Lower leg skin (tissue), 4 donors: ENCODE measurements at regions not wholly inside any gene's neighbourhood (a gene's known extent, or its start where the extent isn't known, plus 50 kb on each side); places are given as distances from the start of the nearest gene placed in this dataset.

Experiments used
- DNase-seq, 2 donors: peaks; one replicate each; pipeline ENCODE4 v3.0.0-alpha.2; 2019; ENCODE audit warnings: low spot score in 2 of 2
- H3K4me3 ChIP-seq: fragments of 200-600 bp; sonication (generic); 2 replicates; pipeline ENCODE4 v1.5.1; 2017; ENCODE audit warnings: mild to moderate bottlenecking, low read depth; ENCODE audit not compliant: poor library complexity, severe bottlenecking
- POLR2A ChIP-seq, 2 donors: fragments of 450-650 bp; IDR thresholded peaks; one replicate each; pipeline ENCODE4 v1.6.1; 2016 to 2017; ENCODE audit warnings: antibody characterized with exemption in 2 of 2, mild to moderate bottlenecking in 1 of 2, moderate library complexity in 1 of 2
- WGBS, 2 donors: methylation state at CpG; one replicate each; pipeline ENCODE4 v1.1.5; 2018; 5-methylcytosine and 5-hydroxymethylcytosine counted together
- intact Hi-C: fragments of 100-400 bp; cut with DNase I; formaldehyde crosslinking; loops from one replicate; pipeline ENCODE4 v1.15.0; 2023; ENCODE audit warnings: low total_unique reads
- TF ChIP-seq, protein P1 (sequence below), 3 donors: fragments of 450-650 bp; IDR thresholded peaks; one replicate each; pipeline ENCODE4 v1.5.1; 2016; ENCODE audit warnings: antibody characterized with exemption in 3 of 3, mild to moderate bottlenecking in 3 of 3, moderate library complexity in 2 of 3

DNA sequence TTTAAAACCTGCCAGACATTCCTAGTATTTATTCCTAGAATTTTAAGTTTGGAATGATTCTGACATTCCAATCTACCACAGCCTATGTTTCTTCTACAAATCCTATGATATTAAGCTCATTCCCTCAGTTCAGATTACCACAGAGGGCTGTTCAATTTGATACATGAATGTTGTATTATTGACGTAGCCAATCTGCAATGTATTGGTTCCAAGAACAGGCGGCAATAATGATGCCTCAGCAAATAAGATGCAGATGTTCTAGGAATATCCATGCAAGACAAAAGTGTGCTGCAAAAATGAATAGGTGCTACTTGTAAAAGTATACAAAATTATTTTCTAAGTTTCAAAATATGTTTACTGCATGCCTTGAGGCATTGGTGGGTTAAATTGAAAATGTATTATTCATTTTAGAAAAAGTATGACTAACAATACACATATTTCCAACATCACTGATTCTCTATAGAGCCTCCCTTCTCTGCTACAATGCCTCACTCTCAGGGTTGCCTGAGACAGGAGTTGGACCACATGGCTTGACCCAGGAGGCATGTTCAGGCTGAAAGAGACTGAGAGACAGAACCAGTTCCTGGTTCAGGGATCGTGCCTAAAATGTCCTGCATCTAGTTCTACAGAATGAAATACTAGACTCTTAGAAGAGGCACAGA lies 94.1 kb upstream of the CREB5 start:
- intact Hi-C loops, result no loop called here
- TF ChIP-seq, protein P1, sequence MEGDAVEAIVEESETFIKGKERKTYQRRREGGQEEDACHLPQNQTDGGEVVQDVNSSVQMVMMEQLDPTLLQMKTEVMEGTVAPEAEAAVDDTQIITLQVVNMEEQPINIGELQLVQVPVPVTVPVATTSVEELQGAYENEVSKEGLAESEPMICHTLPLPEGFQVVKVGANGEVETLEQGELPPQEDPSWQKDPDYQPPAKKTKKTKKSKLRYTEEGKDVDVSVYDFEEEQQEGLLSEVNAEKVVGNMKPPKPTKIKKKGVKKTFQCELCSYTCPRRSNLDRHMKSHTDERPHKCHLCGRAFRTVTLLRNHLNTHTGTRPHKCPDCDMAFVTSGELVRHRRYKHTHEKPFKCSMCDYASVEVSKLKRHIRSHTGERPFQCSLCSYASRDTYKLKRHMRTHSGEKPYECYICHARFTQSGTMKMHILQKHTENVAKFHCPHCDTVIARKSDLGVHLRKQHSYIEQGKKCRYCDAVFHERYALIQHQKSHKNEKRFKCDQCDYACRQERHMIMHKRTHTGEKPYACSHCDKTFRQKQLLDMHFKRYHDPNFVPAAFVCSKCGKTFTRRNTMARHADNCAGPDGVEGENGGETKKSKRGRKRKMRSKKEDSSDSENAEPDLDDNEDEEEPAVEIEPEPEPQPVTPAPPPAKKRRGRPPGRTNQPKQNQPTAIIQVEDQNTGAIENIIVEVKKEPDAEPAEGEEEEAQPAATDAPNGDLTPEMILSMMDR (IDR thresholded peaks at IDR 0.05), result no peak
- TF ChIP-seq POLR2A (IDR thresholded peaks at IDR 0.05), result no peak
- 68 to 75% methylated on average over 3 of the region's 3 CpGs for WGBS, 2 donors
- no peak for DNase-seq
- H3K4me3 ChIP-seq, result no peak overlapping the region

DNA sequence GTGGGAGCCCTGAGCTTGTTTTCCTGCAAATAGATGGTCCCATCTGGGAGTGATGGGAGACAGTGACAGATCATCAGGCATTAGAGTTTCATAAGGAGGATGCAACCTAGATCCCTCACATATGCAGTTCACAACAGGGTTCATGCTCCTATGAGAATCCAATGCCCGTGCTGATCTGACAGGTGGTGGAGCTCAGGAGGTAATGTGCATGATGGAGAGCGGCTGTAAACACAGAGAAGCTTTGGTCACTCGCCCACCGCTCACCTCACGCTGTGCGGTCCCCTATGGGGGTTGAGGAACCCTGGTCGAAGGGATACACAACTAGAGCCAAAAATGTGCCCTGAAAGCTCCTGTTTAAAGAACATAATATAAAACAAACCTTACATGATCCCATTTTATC lies 88.5 kb upstream of the CREB5 start:
- TF ChIP-seq, protein P1 (IDR thresholded peaks at IDR 0.05), result no peak
- TF ChIP-seq POLR2A (IDR thresholded peaks at IDR 0.05), result no peak
- intact Hi-C loops, result no loop called here
- no peak overlapping the region for H3K4me3 ChIP-seq
- DNase-seq, result no peak
- 93 to 95% methylated on average over 7 of the region's 7 CpGs for WGBS, 2 donors

- WGBS, 2 donors, result 48 to 55% methylated on average over 2 of the region's 2 CpGs
- TF ChIP-seq, protein P1 (IDR thresholded peaks at IDR 0.05), result no peak
- no peak for TF ChIP-seq POLR2A (IDR thresholded peaks at IDR 0.05)
- no peak for DNase-seq
- no peak overlapping the region for H3K4me3 ChIP-seq
- intact Hi-C loops, result no loop called here
Observed at GRCh38 chr7:28328146-28328545, 84.2 kb upstream of the CREB5 start.

GRCh38 chr7:28328822-28329660 lies 83.3 kb upstream of the CREB5 start:
- TF ChIP-seq POLR2A (IDR thresholded peaks at IDR 0.05), result no peak
- TF ChIP-seq, protein P1 (IDR thresholded peaks at IDR 0.05), result no peak
- no peak for DNase-seq
- no peak overlapping the region for H3K4me3 ChIP-seq
- intact Hi-C loops, result no loop called here
- WGBS, 2 donors, result 75 to 76% methylated on average over 9 of the region's 9 CpGs

GRCh38 chr7:28329661-28330363 lies 82.5 kb upstream of the CREB5 start:
- H3K4me3 ChIP-seq, result no peak overlapping the region
- 30% methylated on average over 6 of the region's 6 CpGs for WGBS, 2 donors
- no peak for TF ChIP-seq POLR2A (IDR thresholded peaks at IDR 0.05)
- TF ChIP-seq, protein P1 (IDR thresholded peaks at IDR 0.05), result no peak
- intact Hi-C loops, result no loop called here
- no peak for DNase-seq
